Esophagus muscularis mucosa (tissue), 4 donors: ENCODE measurements at regions not wholly inside any gene's neighbourhood (a gene's known extent, or its start where the extent isn't known, plus 50 kb on each side); places are given as distances from the start of the nearest gene placed in this dataset.

ENCODE experiments used
- EP300 ChIP-seq: sonication (generic); formaldehyde crosslinking; IDR thresholded peaks from one replicate; pipeline ENCODE4 v1.6.1; 2017; ENCODE audit warnings: antibody characterized with exemption
- POLR2A ChIP-seq: fragments of 450-650 bp; IDR thresholded peaks from one replicate; pipeline ENCODE4 v1.6.1; 2017; ENCODE audit warnings: antibody characterized with exemption, moderate library complexity, mild to moderate bottlenecking, low read depth
- TF ChIP-seq, protein P1 (sequence below), 3 experiments: fragments of 200-600 bp in 2 of 3; fragments of 450-650 bp in 1 of 3; sonication (generic) in 2 of 3; IDR thresholded peaks; one replicate each; pipeline ENCODE4 v1.5.1; 2017 to 2019; ENCODE audit warnings: antibody characterized with exemption in 3 of 3, mild to moderate bottlenecking in 2 of 3, moderate library complexity in 1 of 3

DNA sequence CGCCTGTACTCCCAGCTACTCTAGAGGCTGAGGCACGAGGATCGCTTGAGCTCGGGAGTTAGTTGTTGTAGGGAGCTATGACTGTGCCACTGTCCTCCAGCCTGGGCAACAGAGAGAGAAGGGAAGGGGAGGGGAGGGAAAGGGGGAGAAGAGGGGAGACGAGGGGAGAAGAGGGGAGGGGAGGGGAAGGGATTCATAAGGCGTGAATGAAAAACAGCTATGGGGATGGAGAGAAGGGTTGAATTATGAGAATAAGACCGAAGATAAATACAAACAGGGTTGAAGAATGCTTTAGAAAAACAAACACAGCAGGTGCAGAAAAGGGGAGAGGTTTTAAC, 106.0 kb downstream of the TRIM27 start:
- TF ChIP-seq POLR2A (no peak), EP300 (no peak)
- TF ChIP-seq, protein P1, sequence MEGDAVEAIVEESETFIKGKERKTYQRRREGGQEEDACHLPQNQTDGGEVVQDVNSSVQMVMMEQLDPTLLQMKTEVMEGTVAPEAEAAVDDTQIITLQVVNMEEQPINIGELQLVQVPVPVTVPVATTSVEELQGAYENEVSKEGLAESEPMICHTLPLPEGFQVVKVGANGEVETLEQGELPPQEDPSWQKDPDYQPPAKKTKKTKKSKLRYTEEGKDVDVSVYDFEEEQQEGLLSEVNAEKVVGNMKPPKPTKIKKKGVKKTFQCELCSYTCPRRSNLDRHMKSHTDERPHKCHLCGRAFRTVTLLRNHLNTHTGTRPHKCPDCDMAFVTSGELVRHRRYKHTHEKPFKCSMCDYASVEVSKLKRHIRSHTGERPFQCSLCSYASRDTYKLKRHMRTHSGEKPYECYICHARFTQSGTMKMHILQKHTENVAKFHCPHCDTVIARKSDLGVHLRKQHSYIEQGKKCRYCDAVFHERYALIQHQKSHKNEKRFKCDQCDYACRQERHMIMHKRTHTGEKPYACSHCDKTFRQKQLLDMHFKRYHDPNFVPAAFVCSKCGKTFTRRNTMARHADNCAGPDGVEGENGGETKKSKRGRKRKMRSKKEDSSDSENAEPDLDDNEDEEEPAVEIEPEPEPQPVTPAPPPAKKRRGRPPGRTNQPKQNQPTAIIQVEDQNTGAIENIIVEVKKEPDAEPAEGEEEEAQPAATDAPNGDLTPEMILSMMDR (IDR thresholded peaks at IDR 0.05) = no peak
